SK-N-SH (cell line): ENCODE measurements at regions not wholly inside any gene's neighbourhood (a gene's known extent, or its start where the extent isn't known, plus 50 kb on each side); places are given as distances from the start of the nearest gene placed in this dataset.

Experiments used
- CTCF ChIP-seq: fragments of 200-600 bp; sonication (generic); IDR thresholded peaks from 2 replicates; pipeline ENCODE4 v1.6.1; 2017; ENCODE audit warnings: antibody characterized with exemption, mild to moderate bottlenecking, moderate library complexity
- FOXM1 ChIP-seq: IDR thresholded peaks from 2 replicates; pipeline ENCODE4 v1.4.0; 2012; ENCODE audit warnings: low read depth, mild to moderate bottlenecking
- GABPA ChIP-seq: IDR thresholded peaks from 2 replicates; pipeline ENCODE4 v1.4.0; 2012; ENCODE audit warnings: low read depth, mild to moderate bottlenecking
- MAX ChIP-seq: IDR thresholded peaks from 2 replicates; pipeline ENCODE4 v1.4.0; 2012; ENCODE audit warnings: low read depth
- POLR2AphosphoS5 ChIP-seq: IDR thresholded peaks from 2 replicates; pipeline ENCODE4 v1.6.1; 2012; ENCODE audit warnings: low read depth, low read length
- RFX5 ChIP-seq: IDR thresholded peaks from 2 replicates; pipeline ENCODE4 v1.6.1; 2012; ENCODE audit warnings: mild to moderate bottlenecking, improper control_type of control experiment, low read length
- SMC3 ChIP-seq: IDR thresholded peaks from 2 replicates; pipeline ENCODE4 v1.6.1; 2012; ENCODE audit warnings: low read depth, low read length, improper control_type of control experiment
- USF1 ChIP-seq: IDR thresholded peaks from 2 replicates; pipeline ENCODE4 v1.4.0; 2012; ENCODE audit warnings: low read depth, borderline replicate concordance
- USF2 ChIP-seq: fragments of 150-350 bp; IDR thresholded peaks from 2 replicates; pipeline ENCODE4 v1.6.1; 2017; ENCODE audit warnings: antibody characterized with exemption, low read length, low read depth, borderline replicate concordance
- YY1 ChIP-seq: IDR thresholded peaks from 2 replicates; pipeline ENCODE4 v1.4.0; 2012; ENCODE audit warnings: low read depth, mild to moderate bottlenecking
- ZBTB33 ChIP-seq: IDR thresholded peaks from 2 replicates; pipeline ENCODE4 v1.4.0; 2012; ENCODE audit warnings: low read depth, borderline replicate concordance

DNA sequence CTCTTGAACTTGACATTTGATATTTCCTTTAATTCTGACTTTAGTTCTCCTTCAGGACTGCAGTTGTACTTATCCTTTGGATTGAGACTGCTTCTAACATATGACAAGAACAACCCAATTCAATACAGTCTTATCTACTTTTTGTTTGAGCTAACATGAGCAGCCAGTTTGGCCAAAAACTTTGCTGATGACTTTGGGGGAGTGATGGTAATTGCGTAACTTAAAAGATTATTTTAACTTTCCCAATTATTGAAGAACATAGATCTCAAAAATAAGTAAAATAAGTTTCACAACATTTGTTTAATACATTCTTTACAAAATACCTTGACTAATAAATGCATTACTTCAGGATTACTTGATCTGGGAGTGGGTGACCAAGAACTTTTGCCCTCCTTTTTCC, 1311.1 kb upstream of the NRXN1 start:
- TF ChIP-seq GABPA (no peak), CTCF (no peak), RFX5 (no peak), USF1 (no peak), MAX (no peak), USF2 (no peak), FOXM1 (no peak), SMC3 (no peak), YY1 (no peak), ZBTB33 (no peak), POLR2AphosphoS5 (no peak)
